ENCODE measurements at regions not wholly inside any gene's neighbourhood (a gene's known extent, or its start where the extent isn't known, plus 50 kb on each side); places are given as distances from the start of the nearest gene placed in this dataset.

DNA sequence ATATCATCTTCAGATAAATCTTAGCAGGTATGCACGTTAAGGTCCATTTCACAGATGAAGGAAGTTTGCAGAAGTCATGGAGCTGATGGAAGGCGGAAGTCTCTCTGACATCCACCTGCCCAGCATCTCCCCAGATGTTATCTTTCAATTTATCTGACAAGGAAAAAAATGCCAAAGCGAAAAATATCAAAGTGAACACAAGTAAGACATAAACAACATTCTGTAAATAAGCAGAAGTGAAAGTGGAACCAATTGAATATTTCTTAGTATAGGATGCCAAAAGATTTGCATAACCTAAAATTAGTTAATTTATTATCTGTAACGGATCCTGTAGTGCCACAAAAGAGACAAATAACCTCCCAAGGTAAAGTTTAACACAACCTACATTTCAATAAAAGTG, 73.6 kb upstream of the NEBL start:
- Histone ChIP-seq H3K9me3 (no peaks in the 10 kb centered on the region), H3K4me3 (no peak overlapping the region), H3K36me3 (no peaks in the 10 kb centered on the region), H3K27ac (no peak overlapping the region), H3K4me1 (no peaks in the 10 kb centered on the region), H3K27me3 (replicated peaks in 1 of 7) (no peaks in the 10 kb centered on the region)
- DNase-seq: no peak
- TF ChIP-seq, protein P1, sequence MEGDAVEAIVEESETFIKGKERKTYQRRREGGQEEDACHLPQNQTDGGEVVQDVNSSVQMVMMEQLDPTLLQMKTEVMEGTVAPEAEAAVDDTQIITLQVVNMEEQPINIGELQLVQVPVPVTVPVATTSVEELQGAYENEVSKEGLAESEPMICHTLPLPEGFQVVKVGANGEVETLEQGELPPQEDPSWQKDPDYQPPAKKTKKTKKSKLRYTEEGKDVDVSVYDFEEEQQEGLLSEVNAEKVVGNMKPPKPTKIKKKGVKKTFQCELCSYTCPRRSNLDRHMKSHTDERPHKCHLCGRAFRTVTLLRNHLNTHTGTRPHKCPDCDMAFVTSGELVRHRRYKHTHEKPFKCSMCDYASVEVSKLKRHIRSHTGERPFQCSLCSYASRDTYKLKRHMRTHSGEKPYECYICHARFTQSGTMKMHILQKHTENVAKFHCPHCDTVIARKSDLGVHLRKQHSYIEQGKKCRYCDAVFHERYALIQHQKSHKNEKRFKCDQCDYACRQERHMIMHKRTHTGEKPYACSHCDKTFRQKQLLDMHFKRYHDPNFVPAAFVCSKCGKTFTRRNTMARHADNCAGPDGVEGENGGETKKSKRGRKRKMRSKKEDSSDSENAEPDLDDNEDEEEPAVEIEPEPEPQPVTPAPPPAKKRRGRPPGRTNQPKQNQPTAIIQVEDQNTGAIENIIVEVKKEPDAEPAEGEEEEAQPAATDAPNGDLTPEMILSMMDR (IDR thresholded peaks at IDR 0.05 in 8 of 11, conservative IDR thresholded peaks at IDR 0.05 in 3 of 11): no peak
- TF ChIP-seq POLR2AphosphoS5 (IDR thresholded peaks at IDR 0.05) (no peak), POLR2A (IDR thresholded peaks at IDR 0.05) (no peak)
- WGBS, 5 donors: 50 to 66% (median 61%) methylated on average over 4 of the region's 4 CpGs
- intact Hi-C loops (cut with DNase I; ENCODE audit: low total_unique reads): no loop called here

DNA sequence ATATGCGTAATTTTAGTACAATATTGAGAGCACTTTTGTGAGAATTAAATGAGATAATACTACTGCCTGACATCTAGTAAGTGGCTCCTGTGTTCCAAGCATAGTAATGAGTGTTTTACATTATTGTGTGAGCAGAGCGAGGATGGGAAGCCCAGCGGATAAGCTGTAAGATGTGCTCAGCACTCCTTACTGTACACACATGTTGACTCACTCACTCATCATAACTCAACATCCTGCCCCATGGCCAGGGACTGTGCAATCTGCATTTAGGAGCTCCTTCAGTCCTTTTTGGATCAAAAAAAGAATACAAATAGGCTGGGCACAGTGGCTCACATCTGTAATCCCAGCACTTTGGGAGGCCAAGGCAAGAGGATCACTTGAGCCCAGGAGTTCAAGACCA, 72.9 kb upstream of the NEBL start:
- H3K9me3 ChIP-seq: no peaks in the 10 kb centered on the region
- no peaks in the 10 kb centered on the region for H3K27me3 ChIP-seq (replicated peaks in 1 of 7)
- no peaks in the 10 kb centered on the region for H3K36me3 ChIP-seq
- WGBS, 5 donors: 96 to 99% (median 97%) methylated on average over 3 of the region's 3 CpGs
- H3K4me3 ChIP-seq: no peak overlapping the region
- no peak for DNase-seq
- no peak overlapping the region for H3K27ac ChIP-seq
- TF ChIP-seq, protein P1 (IDR thresholded peaks at IDR 0.05 in 8 of 11, conservative IDR thresholded peaks at IDR 0.05 in 3 of 11): no peak
- H3K4me1 ChIP-seq: no peaks in the 10 kb centered on the region
- intact Hi-C loops (cut with DNase I; ENCODE audit: low total_unique reads): no loop called here

DNA sequence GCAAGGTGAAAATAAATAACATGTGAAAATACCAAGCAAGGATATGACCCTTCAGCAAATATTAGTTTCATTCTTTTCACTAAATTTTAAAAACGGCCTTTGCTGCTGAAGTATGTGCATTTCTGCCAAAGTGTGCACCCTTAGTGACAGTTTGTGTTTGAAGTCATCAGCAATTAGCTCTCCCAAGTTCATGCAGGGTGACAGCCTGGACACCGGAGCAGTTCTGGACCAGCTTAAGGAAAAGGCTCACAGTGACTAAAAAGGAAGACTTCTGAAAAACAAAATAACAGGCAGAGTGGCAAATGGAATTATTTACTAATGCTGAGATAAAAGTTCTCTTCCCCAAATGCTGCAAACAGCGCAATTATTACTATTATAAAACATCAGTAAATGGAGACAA, 69.3 kb upstream of the NEBL start:
- no peaks in the 10 kb centered on the region for H3K9me3 ChIP-seq
- H3K4me1 ChIP-seq: no peaks in the 10 kb centered on the region
- H3K27me3 ChIP-seq (replicated peaks in 1 of 7): no peaks in the 10 kb centered on the region
- TF ChIP-seq POLR2A (IDR thresholded peaks at IDR 0.05) (no peak), POLR2AphosphoS5 (IDR thresholded peaks at IDR 0.05) (no peak)
- TF ChIP-seq, protein P1 (IDR thresholded peaks at IDR 0.05 in 8 of 11, conservative IDR thresholded peaks at IDR 0.05 in 3 of 11): no peak
- no peak overlapping the region for H3K4me3 ChIP-seq
- no peaks in the 10 kb centered on the region for H3K36me3 ChIP-seq
- no peak overlapping the region for H3K27ac ChIP-seq
- 67 to 90% (median 82%) methylated on average over 3 of the region's 3 CpGs for WGBS, 5 donors
- intact Hi-C loops (cut with DNase I; ENCODE audit: low total_unique reads): no loop called here
- DNase-seq: no peak

DNA sequence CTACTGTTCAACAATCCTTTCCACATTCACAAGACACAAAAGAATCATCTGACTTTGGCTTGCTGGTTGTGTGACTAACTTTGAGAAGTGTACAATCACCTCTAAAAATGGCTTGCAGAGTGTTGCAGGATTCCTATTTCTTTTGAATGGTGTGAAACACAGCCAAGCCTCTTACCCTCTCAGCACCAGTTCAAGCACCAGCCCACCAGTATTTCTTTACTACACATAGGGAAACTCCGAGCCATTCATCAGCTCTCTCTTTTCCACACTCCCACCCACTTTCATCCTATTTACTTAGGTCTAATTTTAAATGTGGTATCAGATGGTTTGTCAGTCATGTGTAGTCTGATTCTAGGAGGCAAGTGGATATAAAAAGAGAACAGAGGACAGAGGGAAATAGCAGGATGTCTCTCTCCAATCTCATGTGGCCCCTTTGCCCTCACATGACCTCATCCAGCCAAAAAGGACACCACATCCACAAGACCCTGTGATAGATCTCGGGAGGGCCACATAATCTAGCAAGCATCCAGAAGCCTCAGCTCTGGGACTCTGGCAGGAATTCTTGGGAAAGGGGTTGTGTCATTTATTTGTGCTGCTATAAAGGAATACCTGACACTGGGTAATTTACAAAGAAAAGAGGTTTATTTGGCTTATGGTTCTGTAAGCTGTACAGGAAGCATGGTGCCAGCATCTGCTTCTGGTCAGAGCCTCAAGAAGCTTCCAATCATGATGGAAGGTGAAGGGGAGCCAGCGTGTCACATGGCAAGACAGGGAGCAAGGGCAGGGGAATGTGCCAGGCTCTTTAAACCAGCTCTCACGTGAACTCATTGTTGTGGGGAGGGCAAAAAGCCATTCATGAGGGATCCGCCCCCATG, 66.8 kb upstream of the NEBL start:
- TF ChIP-seq POLR2AphosphoS5 (IDR thresholded peaks at IDR 0.05): no peak
- TF ChIP-seq, protein P1 (IDR thresholded peaks at IDR 0.05 in 8 of 11, conservative IDR thresholded peaks at IDR 0.05 in 3 of 11): no peak
- TF ChIP-seq POLR2A (IDR thresholded peaks at IDR 0.05): no peak
- 75 to 84% (median 78%) methylated on average over 5 of the region's 5 CpGs for WGBS, 5 donors
- intact Hi-C loops (cut with DNase I; ENCODE audit: low total_unique reads): no loop called here

More for the DNA sequence above, 66.8 kb upstream of the NEBL start:
- no peak overlapping the region for H3K27ac ChIP-seq
- H3K36me3 ChIP-seq: no peaks in the 10 kb centered on the region
- no peak overlapping the region for H3K4me3 ChIP-seq
- no peaks in the 10 kb centered on the region for H3K9me3 ChIP-seq
- H3K4me1 ChIP-seq: no peaks in the 10 kb centered on the region
- no peaks in the 10 kb centered on the region for H3K27me3 ChIP-seq (replicated peaks in 1 of 7)
- DNase-seq: no peak
